GM20000 (cell line): ENCODE measurements at regions not wholly inside any gene's neighbourhood (a gene's known extent, or its start where the extent isn't known, plus 50 kb on each side); places are given as distances from the start of the nearest gene placed in this dataset.
"Not testable (repeated sequence)": the region's sequence is repeated elsewhere in the genome, so short reads cannot be mapped to it uniquely, and the experiment has no call there.

ENCODE experiments used
- DNase-seq: peaks from one replicate; pipeline ENCODE4 v3.0.0; 2012; ENCODE audit warnings: low spot score
- TF ChIP-seq, protein P1 (sequence below): IDR thresholded peaks from 2 replicates; pipeline ENCODE4 v1.5.1; 2012; ENCODE audit warnings: mild to moderate bottlenecking, control low read depth; ENCODE audit errors: extremely low read depth, missing control alignments

DNA sequence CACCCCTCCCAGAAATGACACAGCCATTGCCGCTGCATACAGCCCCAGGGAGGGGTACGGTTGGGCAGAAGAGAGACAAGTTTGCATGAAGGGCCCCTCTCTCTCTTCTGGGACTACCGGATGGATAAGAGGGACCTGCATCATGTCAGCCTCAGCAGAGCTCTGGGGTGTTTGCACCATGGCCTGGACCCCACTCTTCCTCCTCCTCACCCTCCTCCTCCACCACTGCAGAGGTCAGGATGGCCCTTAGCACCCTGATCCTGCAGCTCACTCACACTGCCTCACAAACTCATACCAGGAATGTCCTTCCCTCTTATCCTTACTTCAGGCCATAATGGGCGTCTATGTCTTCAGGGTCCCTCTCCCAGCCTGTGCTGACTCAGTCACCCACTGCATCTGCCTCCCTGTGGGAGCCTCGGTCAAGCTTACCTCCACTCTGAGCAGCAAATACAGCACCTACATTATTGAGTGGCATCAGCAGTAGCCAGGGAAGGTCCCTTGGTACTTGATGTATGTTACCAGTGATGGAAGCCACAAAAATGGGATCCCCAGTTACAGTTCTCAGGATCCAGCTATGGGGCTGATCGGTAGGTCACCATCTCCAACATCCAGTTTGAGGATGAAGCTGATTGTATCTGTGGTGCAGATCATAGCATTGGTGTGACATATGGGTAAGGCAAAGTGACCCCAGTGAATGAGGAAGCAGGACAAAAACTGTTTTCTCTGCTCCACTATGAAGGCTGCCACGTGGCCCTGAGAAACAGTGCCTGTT, 62.2 kb upstream of the VPREB1 start:
- TF ChIP-seq, protein P1, sequence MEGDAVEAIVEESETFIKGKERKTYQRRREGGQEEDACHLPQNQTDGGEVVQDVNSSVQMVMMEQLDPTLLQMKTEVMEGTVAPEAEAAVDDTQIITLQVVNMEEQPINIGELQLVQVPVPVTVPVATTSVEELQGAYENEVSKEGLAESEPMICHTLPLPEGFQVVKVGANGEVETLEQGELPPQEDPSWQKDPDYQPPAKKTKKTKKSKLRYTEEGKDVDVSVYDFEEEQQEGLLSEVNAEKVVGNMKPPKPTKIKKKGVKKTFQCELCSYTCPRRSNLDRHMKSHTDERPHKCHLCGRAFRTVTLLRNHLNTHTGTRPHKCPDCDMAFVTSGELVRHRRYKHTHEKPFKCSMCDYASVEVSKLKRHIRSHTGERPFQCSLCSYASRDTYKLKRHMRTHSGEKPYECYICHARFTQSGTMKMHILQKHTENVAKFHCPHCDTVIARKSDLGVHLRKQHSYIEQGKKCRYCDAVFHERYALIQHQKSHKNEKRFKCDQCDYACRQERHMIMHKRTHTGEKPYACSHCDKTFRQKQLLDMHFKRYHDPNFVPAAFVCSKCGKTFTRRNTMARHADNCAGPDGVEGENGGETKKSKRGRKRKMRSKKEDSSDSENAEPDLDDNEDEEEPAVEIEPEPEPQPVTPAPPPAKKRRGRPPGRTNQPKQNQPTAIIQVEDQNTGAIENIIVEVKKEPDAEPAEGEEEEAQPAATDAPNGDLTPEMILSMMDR, result no peak
- DNase-seq, result no peak

DNA sequence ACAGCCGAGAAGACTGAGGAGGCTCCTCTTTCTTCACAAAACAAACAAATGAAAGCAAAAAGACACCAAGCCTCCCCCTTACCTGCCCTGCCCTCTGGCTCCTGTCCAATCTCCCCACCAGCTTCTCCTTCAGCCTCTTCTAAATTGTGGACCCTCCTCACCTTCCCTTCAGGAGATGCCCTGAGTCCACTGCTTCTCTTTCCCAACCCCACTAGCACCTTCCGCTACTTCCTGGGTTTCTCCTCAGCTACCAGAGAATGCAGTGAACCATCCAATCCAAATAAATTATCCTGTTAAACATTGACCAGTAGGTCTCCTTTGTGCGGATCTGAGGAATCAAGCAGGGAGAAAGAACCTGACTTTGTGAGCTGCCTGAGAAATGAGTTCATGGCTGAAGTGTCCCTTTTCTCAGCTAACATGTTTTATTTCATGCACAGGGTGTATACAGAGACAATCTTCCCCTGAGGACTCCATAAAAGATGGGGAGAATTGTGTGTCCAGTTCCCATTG, 63.2 kb upstream of the VPREB1 start:
- DNase-seq, result no peak
- TF ChIP-seq, protein P1, result no peak

DNA sequence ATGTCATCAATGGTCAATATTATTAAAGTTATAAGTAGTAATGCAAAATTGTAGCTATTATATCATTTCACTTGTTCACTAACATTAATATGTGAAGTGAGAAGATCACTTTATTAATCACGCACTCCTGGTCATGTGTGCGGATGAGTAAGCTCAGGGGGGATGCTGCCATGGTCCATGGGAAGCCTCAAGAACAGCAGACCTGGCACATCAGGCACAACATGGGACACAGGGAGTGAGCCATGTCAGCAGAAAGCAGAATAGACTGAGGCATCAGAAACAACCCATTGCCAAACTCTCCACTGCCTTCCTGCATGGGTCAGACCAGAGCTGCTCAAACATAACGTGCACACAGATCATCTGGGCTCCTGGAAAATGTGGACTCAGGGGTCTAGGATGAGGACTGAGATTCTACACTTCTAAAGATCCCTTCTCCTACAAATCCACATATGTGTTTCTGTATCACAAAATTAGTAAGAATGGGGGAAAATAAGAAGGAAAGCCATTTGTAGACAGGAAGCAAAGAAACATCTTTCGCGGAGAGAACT, 63.8 kb upstream of the VPREB1 start:
- no peak for DNase-seq
- TF ChIP-seq, protein P1, result no peak

DNA sequence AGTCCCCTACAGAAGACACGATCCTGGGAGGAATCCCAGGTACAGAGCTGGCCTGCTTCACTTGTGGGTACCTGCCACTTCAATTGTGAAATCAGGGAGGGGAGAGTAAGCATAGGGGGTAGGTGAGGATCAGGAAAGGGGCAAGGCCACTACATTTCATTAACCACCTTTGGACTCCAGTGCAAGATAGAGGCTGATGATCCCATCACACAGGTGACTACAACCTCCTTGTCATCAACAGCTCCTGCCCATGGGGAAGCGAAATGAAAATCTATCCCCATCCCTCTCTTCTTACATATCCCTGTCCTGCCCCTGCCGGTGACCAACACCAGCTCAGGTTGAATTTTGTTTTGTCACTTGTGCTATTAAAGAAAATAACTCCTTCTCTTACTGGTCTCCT, 64.7 kb upstream of the VPREB1 start:
- TF ChIP-seq, protein P1, result no peak
- no peak for DNase-seq

DNA sequence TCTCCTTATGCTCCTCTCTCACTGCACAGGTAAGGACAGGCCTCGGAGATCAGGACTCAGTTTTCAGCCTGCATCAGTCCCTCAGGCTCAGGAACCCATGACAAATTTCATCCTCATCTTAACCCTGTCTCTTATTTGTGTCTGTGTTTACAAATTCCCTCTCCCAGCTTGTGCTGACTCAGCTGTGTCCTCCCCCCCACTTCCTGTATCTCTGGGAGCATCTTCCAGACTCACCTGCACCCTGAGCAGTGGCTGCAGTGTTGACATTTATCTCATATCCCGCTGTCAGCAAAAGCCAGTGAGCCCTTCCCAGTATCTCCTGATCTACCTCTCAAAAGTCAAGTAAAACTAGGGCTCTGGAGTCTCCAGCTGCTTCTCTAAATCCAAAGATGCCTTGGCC, 65.6 kb upstream of the VPREB1 start:
- no peak for DNase-seq
- TF ChIP-seq, protein P1, result no peak

DNA sequence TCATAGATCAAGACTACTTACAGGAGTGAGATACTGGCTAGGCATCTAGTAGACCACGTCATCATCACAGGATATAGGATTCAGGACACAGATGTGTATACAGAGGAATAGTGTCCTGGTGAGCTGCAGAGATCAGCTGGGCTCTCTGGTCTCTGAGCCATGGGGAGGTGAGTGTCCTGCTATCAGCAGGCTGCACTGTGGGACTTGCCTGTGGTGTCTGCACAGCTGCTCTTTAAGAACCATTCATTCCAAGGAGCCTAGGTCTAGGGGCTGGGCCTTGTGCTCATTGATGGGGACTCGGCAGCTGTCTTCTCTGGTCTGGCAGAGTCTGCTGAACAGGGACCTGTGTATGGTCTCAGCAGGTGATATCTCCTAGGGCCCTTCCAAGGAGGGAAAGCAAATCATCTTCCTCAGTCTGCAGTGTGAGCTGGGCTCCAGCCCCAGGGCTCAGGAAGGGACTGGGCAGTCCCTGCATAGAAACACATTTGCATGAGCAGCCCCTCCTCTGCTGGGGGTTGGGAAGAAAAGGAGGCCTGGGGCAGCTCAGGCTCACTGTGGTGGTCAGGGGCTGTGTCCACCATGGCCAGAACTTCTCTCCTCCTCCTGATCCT, 66.1 kb upstream of the VPREB1 start:
- TF ChIP-seq, protein P1, result no peak
- no peak for DNase-seq

DNA sequence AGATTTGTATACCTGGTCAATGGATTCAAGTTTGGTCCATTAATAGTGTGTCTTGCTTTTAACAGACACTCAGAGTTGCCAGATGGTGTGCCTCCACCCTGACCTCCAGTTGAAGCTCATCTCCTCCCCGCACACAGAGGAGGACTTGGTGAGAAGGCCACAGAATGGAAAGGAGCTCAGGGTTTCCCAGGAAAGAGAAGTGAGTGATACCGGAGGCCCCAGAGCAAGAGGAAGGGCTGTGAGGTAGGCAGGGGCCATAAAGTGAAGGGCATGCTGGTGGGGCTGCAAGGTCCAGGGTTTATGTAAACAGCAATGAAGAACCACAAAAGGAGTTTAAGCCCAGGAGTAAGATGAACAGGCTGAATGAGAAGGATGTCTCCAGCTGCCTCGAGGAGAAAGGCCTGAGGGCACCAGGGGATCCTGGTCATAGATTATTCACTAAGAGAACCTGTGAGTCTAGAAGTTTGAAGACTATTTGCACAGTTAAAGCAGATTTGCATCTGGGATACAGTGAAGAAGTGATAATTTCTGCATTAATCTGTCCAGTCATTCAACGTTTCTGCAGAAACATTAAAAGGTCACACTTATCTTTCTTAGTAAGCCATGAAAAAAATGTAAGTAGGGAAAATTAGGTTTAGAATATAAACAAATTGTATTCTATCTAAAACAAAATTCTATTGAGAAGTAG, 67.5 kb upstream of the VPREB1 start:
- DNase-seq, result no peak
- TF ChIP-seq, protein P1, result no peak

DNA sequence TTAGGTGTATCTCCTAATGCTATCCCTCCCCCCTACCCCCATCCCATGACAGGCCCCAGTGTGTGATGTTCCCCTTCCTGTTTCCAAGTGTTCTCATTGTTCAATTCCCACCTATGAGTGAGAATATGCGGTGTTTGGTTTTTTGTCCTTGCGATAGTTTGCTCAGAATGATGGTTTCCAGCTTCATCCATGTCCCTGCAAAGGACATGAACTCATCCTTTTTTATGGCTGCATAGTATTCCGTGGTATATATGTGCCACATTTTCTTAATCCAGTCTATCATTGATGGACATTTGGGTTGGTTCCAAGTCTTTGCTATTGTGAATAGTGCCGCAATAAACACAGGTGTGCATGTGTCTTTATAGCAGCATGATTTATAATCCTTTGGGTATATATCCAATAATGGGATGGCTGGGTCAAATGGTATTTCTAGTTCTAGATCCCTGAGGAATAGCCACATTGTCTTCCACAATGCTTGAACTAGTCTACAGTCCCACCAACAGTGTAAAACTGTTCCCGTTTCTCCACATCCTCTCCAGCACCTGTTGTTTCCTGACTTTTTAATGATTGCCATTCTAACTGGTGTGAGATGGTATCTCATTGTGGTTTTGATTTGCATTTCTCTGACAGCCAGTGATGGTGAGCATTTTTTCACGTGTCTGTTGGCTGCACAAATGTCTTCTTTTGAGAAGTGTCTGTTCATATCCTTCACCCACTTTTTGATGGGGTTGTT, 71.5 kb upstream of the VPREB1 start:
- DNase-seq, result not testable (repeated sequence)
